Retinal pigment epithelial cell (primary cell): ENCODE measurements at regions not wholly inside any gene's neighbourhood (a gene's known extent, or its start where the extent isn't known, plus 50 kb on each side); places are given as distances from the start of the nearest gene placed in this dataset.

ENCODE experiments used
- DNase-seq: peaks from one replicate; pipeline ENCODE4 v3.0.0-alpha.2; 2010; ENCODE audit warnings: low read depth
- H3K4me3 ChIP-seq: 2 replicates; pipeline ENCODE4 v1.5.1; 2011; ENCODE audit warnings: mild to moderate bottlenecking, low read length, control low read depth, moderate library complexity
- TF ChIP-seq, protein P1 (sequence below): conservative IDR thresholded peaks from 2 replicates; pipeline ENCODE4 v1.5.1; 2011; ENCODE audit warnings: low read depth, low read length, control low read depth, inconsistent platforms

DNA sequence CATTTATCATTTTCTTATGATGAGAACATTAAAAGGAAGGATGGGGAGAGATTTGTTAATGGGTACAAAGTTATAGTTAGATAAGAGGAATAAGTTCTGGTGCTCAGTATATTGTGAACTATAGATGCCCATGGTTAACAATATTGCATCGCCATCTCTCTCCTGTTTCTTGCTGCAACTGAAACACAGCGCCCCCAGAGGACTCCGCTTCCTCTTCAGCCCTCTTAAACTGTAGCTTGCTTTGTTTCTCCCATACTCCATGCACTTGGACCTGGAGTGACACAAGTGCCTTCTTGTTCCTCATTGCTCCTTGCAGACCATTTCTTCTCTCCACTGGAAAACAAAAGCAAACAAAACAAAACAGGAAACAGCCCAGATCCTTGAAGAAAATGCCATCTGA, 70.1 kb upstream of the NTPCR start:
- no peak overlapping the region for H3K4me3 ChIP-seq
- TF ChIP-seq, protein P1, sequence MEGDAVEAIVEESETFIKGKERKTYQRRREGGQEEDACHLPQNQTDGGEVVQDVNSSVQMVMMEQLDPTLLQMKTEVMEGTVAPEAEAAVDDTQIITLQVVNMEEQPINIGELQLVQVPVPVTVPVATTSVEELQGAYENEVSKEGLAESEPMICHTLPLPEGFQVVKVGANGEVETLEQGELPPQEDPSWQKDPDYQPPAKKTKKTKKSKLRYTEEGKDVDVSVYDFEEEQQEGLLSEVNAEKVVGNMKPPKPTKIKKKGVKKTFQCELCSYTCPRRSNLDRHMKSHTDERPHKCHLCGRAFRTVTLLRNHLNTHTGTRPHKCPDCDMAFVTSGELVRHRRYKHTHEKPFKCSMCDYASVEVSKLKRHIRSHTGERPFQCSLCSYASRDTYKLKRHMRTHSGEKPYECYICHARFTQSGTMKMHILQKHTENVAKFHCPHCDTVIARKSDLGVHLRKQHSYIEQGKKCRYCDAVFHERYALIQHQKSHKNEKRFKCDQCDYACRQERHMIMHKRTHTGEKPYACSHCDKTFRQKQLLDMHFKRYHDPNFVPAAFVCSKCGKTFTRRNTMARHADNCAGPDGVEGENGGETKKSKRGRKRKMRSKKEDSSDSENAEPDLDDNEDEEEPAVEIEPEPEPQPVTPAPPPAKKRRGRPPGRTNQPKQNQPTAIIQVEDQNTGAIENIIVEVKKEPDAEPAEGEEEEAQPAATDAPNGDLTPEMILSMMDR = peak; percentile 71
- DNase-seq = no peak

DNA sequence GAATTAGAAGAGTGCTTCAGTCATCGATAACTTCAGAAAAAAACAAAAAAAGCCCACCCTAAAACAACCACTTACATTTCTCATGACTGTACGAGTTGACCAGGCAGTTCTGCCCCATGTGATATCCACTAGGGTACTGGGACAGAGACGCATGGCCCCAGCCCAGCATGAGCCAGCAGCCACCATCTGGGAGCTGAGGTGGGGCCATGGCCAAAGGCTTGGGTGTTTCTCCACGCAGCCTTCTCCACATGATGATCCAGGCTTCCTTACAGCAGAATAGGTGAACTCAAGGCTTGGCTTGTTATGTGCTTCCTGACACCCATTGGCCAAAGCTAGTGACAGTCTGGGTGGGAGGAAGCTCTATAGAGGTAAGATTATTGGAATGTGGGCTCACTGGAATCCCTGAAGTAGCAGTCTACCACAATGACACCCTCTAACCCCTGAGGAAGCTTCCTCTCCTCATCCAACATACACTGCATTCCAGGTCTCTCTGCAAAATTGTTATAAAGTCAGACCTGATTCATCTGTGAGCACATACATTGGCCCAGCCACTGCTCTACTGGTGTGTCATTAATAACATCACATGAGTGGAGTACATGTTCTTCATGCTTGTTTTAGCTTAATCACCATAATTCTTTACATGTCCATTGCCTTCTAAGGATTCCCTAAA, 66.3 kb upstream of the NTPCR start:
- TF ChIP-seq, protein P1 = no peak
- DNase-seq = no peak
- H3K4me3 ChIP-seq = no peak overlapping the region

DNA sequence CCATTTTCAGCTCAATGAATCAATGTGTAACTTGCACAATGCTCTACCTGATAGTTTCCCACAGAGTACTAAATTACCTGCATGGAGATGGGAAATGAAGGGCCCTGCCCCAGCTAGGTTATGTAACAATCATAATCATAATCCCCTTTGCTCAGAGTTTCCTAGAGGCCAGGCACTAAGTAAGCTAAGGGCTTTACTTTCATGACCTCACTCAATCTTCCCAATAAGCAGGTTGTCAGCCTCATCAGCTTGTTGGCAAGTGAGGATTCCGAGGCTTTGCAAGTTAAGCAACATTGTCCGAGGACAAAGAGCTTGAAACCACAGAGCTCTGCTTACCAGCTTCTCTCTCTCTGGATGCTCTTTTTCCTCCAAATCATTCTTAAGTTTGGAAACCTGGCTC, 64.1 kb upstream of the NTPCR start:
- no peak overlapping the region for H3K4me3 ChIP-seq
- DNase-seq = no peak
- TF ChIP-seq, protein P1 = no peak

DNA sequence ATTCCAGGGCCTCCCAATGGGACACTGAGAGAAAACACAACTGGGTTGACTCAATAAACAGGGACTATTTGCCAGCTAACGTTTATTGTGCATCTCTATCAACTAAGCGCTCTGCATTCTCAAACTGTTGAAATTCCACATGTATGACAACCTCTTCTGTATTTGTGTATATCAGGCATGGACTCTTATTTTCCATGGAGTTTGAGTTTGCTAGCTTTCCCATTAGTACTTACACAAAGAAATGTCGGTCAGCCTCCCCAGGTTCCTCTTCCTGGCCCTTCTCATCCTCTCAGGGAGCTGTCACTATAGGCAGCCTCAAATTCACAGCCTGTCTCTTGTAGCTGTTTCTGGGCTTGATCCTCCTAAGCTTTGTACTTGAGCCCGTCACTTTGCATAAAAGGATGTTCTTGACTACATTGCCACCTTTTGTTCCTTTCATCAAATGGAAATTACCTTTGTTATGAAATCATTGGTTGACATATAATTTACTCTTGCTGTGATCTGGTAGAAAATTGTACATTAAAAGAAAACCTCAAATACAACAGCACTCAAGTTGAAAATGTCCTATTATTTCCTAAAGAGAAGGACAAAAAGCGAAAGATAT, 60.0 kb upstream of the NTPCR start:
- no peak for DNase-seq
- TF ChIP-seq, protein P1 = no peak
- no peak overlapping the region for H3K4me3 ChIP-seq

DNA sequence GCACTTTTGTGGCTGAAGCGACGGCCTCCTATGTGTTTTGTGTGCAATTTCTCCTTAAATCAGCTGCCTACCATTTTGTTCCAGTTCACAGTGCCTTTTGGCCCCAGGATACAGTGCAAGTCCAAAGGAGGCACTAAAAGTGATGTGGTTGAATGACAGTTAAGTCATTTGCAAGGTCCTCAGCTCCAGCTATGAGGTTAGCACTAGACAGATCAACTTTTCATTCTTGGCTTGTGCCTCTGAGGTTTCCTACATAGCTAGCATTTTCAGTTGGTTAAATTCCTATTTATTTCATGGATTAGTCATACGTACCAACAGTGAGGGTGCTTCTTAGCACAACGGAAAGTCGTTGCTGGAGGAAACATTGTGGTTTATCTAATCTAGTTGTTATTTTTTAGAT, 59.3 kb upstream of the NTPCR start:
- TF ChIP-seq, protein P1 = no peak
- no peak overlapping the region for H3K4me3 ChIP-seq
- DNase-seq = no peak

DNA sequence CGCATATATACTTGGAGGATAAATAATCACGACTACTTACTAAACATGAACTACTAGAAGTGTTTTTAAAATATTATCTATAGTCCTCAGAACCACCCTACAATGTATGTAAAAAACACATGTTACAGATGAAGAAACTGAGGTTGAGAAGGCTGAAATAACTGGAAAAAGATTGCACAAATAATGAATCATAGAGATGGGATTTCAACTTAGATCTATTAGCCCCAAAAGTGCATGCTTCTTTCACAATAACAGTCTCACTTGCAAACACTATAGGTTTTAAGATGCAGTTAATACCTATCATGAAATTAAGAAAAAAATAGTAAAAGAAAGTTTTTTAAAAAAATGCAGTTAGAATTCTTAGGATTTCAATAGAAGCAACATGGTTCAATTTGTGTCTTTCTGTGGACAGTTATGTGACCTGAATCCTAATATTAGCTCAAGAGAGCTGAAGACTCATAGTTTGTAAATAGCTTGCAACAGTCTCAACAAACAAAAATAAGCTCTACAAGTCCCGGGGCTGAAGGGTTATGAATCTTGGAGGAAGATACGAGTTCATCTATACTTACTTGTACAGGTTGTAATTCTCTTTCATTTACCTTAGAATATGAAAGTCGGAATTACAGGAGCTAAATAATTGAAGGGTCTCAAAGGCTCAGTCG, 58.6 kb upstream of the NTPCR start:
- H3K4me3 ChIP-seq = no peak overlapping the region
- TF ChIP-seq, protein P1 = no peak
- no peak for DNase-seq
